AG10803 (cell line): ENCODE measurements at regions not wholly inside any gene's neighbourhood (a gene's known extent, or its start where the extent isn't known, plus 50 kb on each side); places are given as distances from the start of the nearest gene placed in this dataset.

Experiments
- DNase-seq: peaks from one replicate; pipeline ENCODE4 v3.0.0; 2010; ENCODE audit warnings: low read depth
- H3K4me3 ChIP-seq: 2 replicates; pipeline ENCODE4 v1.5.1; 2011; ENCODE audit warnings: mild to moderate bottlenecking, low read length, control low read depth
- TF ChIP-seq, protein P1 (sequence below): conservative IDR thresholded peaks from 2 replicates; pipeline ENCODE4 v1.5.1; 2011; ENCODE audit warnings: mild to moderate bottlenecking, low read length, control low read depth, inconsistent platforms

DNA sequence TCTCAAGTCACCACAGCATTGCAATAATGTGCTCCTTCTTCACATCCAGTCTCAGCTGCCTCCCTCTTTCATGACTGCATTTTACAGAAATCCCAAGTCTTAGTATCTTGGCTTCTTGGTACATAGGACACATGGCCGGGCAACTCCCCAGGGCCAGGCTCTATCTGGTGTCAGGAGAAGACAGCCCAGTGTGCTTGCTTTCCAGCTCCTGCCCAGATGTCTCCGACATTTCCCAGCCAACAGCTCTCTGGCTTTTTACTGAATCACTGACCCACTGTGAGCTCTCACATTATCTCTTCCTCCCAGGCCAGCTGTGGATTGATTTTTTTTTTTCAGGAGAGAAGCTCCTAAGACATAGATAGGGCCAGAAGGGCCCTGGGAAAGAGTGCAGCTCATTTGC, 346.0 kb upstream of the C11orf87 start:
- TF ChIP-seq, protein P1, sequence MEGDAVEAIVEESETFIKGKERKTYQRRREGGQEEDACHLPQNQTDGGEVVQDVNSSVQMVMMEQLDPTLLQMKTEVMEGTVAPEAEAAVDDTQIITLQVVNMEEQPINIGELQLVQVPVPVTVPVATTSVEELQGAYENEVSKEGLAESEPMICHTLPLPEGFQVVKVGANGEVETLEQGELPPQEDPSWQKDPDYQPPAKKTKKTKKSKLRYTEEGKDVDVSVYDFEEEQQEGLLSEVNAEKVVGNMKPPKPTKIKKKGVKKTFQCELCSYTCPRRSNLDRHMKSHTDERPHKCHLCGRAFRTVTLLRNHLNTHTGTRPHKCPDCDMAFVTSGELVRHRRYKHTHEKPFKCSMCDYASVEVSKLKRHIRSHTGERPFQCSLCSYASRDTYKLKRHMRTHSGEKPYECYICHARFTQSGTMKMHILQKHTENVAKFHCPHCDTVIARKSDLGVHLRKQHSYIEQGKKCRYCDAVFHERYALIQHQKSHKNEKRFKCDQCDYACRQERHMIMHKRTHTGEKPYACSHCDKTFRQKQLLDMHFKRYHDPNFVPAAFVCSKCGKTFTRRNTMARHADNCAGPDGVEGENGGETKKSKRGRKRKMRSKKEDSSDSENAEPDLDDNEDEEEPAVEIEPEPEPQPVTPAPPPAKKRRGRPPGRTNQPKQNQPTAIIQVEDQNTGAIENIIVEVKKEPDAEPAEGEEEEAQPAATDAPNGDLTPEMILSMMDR, result no peak
- DNase-seq, result peak; percentile 46
- no peak overlapping the region for H3K4me3 ChIP-seq

DNA sequence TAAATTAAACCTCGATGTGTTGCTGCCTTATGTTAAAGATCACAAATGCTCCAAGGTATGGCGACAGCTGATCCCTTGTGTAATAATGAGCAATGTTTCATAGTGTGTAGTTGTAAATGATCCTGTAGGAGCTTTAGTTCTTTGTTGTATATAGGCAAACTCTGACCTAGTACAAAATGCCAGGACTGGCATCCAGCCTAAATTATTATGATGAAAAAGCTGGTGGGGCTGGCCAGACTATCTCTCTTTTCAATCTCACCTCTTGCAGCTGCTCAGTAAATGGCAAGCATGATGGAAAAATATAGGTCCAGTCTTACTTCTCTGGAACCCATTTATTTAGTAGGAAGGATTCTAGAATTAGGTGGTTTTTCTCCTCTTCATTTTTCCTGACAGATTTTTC, 345.1 kb upstream of the C11orf87 start:
- no peak for DNase-seq
- no peak overlapping the region for H3K4me3 ChIP-seq
- TF ChIP-seq, protein P1, result no peak

DNA sequence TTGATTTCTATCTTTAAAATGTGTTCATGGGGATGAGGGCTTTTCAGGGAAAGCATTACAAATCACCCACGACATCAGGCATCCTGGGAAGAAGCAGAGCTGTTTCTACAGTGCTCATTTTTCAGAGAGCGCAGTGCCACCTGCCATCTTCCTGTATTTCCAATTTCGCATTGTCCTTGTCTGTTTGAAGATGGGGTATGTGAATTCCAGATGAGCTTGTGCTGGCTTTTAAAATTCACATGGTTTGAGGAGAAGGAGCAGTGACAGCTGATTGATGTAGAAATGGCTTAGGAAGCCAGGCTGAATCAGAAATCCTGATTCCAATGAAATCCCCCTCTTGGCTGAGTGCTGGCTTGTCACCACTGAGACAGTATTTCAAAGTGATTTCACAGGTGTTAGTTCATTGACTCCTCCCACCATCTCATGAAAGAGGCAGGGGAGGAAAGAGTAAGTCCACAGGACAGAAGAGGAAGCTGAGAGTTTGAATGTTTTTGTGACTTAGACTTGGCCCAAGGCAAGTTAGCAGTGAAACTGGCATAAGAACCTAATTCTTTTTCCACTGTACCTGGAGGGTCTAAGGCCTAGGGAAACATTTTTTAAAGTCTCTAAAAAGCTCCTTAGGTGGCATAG, 344.6 kb upstream of the C11orf87 start:
- TF ChIP-seq, protein P1, result no peak
- H3K4me3 ChIP-seq, result no peak overlapping the region
- no peak for DNase-seq

DNA sequence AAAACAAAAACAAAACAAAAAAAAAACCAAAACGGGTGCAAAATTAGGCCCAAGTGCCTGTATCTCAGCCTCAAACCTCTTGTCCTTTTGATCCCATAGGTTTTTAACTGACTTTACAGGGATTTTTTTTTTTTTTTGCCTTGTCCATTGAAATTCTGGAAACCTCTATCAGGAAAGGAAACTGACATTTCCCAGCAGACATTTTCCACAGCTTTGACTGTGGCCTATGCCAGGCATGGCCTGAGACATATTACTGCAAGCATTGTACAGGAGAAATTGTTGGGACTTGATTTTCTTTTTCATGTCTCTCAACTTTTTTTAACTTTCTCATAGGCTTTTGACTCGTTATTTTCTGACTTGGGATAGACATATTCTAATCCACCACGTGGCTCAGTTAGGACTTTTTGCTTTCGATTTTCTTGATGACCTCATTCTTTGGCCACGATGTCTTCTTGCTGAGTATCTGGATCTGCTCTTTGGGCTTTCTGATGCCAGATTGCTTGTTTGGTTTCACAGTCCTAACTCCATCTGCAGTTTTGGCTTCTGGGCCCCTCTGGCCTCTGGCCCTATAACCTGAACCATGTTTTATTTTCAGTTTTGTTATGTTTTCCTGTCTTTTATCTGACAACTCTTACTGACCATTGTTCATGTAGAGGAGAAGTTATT, 336.1 kb upstream of the C11orf87 start:
- peak; percentile 76 for DNase-seq
- TF ChIP-seq, protein P1, result no peak
- H3K4me3 ChIP-seq, result no peak overlapping the region

DNA sequence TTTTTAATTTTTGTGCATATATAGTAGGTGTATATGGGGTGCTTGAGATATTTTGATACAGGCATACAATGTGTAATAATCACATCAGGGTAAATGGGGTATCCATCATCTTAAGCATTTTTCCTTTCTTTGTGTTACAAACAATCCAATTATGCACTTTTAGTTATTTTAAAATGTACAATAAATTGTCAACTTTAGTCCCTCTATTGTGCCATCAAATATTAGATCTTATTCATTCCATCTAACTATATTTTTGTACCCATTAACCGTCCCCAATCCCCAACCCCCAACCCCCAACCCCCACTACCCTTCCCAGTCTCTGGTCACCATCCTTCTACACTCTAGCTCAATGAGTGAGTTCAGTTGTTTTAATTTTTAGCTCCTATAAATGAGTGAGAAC, 335.1 kb upstream of the C11orf87 start:
- TF ChIP-seq, protein P1, result no peak
- H3K4me3 ChIP-seq, result no peak overlapping the region
- no peak for DNase-seq

DNA sequence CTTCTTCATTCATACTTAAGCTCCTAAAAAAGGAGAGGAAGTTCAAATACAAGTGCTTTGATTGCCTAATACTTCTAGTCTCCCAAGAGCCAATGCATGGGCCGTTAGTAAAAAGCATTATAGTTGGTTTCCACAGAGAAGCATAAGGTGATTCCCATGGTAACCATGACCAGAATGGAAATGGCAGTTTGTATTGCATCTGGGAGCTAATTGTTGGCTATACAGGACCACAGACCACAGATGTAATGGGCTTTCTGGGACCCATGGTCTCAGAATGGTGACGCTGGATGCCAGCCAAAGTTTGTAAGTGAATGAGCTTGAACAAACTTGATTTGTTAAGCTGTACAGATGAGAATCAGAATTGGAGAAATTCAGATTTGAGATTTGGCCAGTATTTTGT, 333.9 kb upstream of the C11orf87 start:
- no peak overlapping the region for H3K4me3 ChIP-seq
- TF ChIP-seq, protein P1, result no peak
- DNase-seq, result no peak

DNA sequence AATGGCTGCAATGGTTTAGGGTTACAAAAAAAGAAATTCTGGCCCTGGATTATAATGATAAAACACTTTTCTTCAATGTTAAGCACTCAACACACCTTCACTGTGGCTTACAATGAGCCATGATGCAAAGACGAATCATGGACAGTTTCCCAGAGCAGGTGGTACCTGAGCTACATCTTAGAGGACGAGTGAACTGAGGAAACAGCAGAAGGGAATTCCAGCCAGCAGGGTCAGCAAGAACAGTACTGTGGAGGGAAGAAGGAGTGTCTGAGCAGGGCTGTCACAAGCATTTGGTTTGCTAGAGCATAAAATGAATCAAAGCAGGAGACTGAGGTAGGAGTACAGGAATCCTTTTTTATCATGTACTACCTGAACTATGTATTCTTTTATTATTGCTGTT, 332.8 kb upstream of the C11orf87 start:
- DNase-seq, result no peak
- TF ChIP-seq, protein P1, result no peak
- no peak overlapping the region for H3K4me3 ChIP-seq
